PC-9 (cell line): ENCODE measurements at regions not wholly inside any gene's neighbourhood (a gene's known extent, or its start where the extent isn't known, plus 50 kb on each side); places are given as distances from the start of the nearest gene placed in this dataset.

Experiments
- EZH2 ChIP-seq: fragments of 200-600 bp; sonication (generic); IDR thresholded peaks from 2 replicates; pipeline ENCODE4 v1.8.0; 2017; ENCODE audit warnings: antibody characterized with exemption, low read depth
- TF ChIP-seq, protein P1 (sequence below): fragments of 200-600 bp; sonication (generic); conservative IDR thresholded peaks from 2 replicates; pipeline ENCODE4 v1.6.1; 2017; ENCODE audit warnings: mixed run types, antibody characterized with exemption, mild to moderate bottlenecking, moderate library complexity

DNA sequence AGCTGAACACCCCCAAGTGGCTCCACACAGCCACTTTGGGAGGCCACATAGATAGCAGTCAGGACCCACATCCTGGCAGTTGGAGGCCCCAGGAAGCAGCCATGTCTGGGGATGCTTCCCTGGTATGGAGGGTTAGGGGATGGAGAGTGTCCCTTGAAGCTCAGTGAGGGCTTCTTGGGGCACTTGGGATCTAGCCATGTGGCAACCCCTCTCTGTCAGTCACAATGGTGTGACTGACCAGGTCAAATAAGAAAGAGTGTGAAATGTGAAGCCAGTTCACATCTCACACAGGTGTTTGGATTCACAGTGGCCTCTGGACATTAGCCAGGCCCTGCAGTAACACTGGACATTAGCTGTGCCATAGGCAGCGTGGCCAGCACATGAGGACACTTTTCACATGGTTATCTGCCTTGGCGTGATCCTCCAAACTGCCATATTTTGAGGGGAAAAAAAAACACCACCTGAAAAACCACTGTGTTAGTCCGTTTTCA lies 53.9 kb upstream of the IL17B start:
- TF ChIP-seq, protein P1, sequence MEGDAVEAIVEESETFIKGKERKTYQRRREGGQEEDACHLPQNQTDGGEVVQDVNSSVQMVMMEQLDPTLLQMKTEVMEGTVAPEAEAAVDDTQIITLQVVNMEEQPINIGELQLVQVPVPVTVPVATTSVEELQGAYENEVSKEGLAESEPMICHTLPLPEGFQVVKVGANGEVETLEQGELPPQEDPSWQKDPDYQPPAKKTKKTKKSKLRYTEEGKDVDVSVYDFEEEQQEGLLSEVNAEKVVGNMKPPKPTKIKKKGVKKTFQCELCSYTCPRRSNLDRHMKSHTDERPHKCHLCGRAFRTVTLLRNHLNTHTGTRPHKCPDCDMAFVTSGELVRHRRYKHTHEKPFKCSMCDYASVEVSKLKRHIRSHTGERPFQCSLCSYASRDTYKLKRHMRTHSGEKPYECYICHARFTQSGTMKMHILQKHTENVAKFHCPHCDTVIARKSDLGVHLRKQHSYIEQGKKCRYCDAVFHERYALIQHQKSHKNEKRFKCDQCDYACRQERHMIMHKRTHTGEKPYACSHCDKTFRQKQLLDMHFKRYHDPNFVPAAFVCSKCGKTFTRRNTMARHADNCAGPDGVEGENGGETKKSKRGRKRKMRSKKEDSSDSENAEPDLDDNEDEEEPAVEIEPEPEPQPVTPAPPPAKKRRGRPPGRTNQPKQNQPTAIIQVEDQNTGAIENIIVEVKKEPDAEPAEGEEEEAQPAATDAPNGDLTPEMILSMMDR: no peak
- no peak for TF ChIP-seq EZH2
